LoVo (cell line): ENCODE measurements at regions not wholly inside any gene's neighbourhood (a gene's known extent, or its start where the extent isn't known, plus 50 kb on each side); places are given as distances from the start of the nearest gene placed in this dataset.
"Not testable (repeated sequence)": the region's sequence is repeated elsewhere in the genome, so short reads cannot be mapped to it uniquely, and the experiment has no call there.

Experiments
- DNase-seq: peaks from one replicate; pipeline ENCODE4 v3.0.0-alpha.2; 2016; ENCODE audit warnings: low spot score

- DNase-seq: no peak
Measured at GRCh38 chr12:131229426-131230339, 276.0 kb downstream of the ADGRD1 start.

GRCh38 chr12:131230340-131231031, 276.8 kb downstream of the ADGRD1 start:
- no peak for DNase-seq

DNA sequence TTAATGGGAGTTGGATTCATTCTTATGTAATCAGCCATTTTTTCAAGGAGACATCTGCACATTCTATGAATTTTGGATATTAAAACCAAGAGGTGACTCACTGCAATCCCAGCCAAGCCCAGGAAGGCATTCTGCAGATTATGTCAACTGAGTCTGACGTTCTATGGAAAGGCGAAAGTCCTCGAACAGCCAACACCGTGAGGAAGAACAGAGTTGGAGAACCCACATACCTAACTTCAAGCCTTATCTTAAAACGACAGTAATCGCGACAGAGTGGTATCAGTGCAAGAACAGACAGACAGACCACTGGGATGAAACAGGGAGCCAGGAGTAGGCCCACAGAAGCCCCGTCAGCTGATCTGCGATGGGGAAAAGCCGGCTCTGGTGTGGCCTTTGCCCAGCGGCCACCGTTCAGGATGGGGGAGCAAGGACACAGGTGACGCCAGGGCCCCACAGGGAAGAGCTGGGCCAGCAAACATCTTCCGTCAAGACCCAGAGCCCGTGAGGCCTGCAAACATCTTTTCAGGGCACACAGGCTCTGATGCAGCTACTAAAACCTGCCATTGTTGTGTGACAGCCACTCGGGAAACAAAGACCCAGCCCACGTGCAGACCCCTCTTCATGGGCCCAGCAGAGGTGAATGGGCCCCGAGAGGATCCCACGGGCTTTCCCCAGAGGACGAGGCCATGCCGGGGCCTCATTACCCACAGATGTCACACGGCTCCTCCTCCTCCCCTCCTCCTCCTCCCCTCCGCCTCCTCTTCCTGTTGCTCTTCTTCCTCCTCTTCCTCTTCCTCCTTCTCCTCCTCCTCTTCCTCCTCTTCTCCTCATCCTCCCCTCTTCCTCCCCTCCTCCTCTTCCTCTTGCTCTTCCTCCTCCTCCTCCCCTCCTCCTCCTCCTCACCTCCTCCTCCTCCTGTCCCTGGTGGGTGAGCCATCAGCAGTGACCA, 277.6 kb downstream of the ADGRD1 start:
- DNase-seq: no peak

GRCh38 chr12:131232036-131232435, 278.3 kb downstream of the ADGRD1 start:
- no peak for DNase-seq

DNA sequence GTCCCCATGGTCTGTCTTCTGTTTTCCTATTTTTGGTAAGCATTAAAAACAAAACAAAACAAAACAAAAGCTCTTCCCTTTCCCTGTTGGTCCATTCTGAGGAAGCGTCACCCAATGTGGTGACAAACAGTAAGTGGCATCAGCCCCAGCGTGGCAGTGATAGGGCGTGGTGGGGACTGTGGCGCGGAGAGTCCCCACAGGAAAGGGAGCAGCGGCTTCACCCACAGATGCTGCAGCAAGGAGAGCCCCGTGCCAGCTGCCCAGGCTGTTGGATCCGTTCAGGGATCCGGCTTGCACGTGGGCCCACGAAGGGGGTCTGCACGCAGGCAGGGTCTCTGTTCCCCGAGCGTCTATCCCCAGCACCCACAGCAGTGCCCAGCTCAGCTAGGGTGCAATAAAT, 279.2 kb downstream of the ADGRD1 start:
- DNase-seq: not testable (repeated sequence)

- not testable (repeated sequence) for DNase-seq
Measured at GRCh38 chr12:131233850-131234789, 280.4 kb downstream of the ADGRD1 start.

- not testable (repeated sequence) for DNase-seq
Measured at GRCh38 chr12:131234841-131235271, 281.1 kb downstream of the ADGRD1 start.

- no peak for DNase-seq
Measured at GRCh38 chr12:131235871-131236271, 282.2 kb downstream of the ADGRD1 start.

DNA sequence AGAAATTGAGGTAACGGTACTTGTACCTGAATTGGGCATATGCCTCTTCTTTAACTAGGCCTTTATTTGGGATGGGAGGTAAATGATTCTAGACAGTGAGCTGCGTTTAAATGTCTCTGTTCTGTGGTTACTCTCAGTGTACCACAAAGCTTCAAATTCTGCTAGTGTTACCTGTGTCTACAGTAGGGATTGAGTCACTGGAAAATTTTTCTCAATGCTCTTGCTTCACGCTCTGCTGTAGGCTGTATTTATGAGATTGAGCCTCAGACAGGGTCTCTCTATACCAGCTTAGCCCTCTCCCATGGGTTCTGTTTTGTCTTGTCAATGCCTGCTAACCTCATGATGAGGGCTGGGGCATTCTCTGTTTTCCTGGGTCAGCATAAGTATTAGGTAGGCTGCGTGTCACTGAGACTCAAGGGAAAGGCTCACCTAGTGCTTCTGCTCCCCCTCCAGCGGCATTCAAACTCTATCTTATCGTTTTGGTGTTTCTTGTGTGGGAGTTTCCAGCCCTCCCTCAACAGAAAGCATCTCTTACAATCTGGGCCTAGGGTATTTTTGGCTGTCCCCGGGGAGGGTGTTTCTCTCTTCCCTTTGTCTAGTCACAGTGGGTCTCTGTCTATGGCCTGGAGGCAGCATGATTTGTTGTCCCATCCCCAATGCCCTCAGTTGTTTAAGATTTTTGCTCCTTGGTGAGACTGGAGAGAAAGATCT, 285.8 kb downstream of the ADGRD1 start:
- no peak for DNase-seq

DNA sequence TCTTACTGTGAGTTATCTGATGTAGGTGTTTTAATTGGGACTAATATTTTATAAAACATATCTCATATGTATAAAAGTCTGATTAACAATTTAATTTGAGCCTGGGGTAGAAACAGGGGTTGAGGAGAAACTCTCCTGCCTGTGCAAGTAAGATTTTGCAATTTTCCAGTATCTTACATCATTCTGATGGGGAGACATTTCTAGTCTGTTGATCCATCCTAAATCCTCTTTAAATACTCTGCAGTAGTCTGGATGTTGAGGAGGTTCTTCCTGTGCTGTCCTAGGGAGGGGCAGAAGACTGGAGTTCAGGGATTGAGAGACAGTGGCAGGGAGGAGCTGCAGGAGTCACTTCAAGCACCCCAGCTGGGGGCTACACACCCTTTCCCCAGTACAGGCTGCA, 287.8 kb downstream of the ADGRD1 start:
- no peak for DNase-seq

DNA sequence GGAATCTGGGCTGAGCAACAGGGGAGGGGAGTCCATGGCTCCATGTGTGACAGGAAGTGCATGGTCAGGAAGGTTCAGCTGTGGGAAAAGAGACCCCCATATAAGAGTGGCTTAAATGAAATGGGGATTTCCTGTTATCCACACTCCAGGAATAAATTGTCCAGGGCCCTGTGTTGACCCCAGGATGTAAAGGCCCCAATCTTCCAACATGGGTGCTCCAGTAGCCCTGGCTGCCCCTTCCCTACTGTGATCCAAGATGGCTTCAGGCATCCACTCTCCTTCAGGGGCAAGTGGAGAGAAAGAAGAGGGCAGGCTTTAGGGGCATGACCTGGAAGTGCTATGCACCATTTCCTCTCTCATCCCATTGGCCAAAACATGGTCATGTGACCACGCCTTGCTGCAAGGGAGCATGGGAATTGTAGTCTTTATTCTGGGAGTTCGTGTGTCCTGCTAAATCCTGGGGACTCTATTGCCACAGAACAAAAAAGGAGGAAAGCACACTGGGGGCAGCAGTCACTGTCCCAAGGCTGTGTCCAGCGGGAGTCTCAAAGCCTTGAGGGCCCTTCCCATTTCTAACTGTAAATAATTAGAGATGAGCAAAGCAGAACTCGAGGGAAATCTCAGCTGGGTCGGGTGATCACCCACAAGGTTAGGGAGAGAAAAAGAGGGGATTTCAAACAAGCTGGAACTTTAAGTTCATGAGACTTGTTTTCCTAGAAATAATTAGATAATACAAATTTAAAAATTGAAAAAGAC, 289.2 kb downstream of the ADGRD1 start:
- DNase-seq: no peak

- not testable (repeated sequence) for DNase-seq
Measured at GRCh38 chr12:131244157-131244688, 290.5 kb downstream of the ADGRD1 start.

DNA sequence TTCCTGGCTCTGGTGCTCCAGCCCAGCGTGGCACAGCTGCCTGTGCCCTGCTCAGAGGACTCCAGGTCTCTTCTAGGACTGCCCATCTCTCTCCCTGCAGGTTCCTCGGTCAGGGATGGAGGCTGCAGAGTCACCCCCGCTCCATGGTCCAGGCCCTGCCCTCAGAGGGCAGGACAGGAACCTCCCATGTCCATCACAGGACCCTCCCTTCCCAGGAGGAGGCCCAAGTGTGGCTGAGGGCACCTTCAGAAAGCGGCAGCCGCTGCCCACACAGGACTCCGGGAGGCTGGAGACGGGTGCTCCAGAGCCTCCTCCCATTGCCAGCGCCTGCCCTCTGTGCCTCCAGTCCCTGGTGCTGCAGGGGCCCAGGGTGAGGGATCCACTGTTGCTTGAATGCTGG, 291.5 kb downstream of the ADGRD1 start:
- not testable (repeated sequence) for DNase-seq

DNA sequence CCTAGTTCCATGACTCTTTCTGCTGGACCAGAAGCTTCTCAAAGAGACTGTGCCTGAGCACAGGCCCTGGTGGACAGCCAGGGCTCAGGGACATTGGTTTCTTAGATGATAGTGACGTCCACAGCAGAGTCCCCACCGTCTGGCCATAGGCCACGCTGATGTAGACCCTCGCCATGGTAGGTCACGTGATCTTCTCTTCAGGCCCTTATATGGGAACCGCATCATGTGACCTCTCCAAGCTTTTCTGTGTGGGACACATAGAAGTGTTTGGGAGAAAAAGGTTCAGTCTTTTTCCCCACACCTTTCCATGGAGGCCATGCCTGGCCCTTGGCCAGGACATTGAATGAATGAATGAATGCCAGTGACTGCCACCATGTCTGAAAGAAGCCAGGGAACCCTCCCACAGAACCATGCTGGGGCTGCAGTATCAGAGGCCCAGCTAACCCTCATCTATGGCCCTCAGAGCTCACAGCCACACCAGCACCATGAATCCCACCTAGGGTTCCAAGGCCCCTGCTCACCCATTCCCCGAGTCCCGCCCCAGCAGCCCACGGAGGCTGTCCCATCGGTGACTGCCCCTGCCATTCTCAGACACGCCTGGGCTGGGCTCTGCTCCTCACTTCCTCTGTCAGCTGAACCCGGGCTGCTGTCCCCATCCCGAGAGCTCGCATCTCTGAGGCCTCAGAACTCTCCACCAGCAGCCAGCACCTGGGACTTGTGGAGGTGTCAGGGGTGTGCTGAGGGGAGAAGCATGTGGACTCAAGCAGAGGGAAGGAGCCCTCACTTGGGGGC, 292.1 kb downstream of the ADGRD1 start:
- DNase-seq: no peak

DNA sequence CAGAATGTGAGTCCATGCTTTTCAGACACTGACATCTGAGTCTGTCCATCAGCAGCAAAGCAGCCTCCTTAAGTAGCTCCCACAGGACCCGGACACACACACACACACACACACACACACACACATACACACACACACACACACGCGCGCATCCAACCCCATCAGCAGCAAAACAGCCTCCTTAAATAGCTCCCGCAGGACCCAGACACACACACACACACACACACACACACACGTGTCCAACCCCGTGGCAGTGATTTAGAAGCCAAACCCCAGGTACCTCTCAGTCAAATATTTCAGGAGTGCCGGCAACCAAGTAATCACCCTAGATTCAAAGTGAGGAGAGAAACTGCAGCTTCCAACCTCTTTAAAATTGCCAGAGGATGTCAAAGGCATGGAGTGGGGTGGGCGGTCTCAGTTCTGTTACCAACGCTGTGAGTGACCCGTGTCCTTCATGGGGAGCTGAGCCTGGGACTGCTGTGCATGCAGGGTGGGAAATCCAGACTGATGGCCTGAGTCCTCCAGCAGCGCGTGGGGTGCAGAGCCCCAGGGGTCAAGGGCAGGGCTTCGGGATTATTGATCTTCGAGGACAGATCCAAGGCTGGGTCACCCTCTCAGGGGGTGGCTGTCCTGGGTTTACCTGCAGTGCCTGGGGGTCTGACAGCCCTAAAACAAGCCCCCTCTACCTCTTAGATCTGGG, 293.5 kb downstream of the ADGRD1 start:
- not testable (repeated sequence) for DNase-seq

DNA sequence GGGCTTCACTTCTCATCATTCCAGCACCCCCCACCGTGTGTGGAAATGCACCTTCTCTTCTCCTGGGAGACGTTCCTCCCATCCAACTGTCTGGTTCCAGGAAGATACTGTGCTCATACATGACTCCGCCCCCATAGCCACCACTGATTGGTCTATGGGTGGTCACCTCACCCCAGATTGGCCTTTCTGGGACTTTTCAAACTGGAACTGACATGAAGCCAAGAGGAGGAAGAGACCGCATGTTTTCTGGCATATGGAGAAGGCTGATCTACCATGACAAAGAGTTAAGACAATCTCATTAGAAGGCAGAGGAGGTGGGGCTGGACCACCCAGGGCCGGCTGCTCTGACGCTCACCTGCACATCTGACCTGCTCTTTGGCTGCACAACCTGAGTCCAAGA, 294.2 kb downstream of the ADGRD1 start:
- not testable (repeated sequence) for DNase-seq

GRCh38 chr12:131249246-131250027, 295.7 kb downstream of the ADGRD1 start:
- no peak for DNase-seq
